SK-N-SH treated with all-trans-retinoic acid at 6 μM for 48 hours (cell line): ENCODE measurements at regions not wholly inside any gene's neighbourhood (a gene's known extent, or its start where the extent isn't known, plus 50 kb on each side); places are given as distances from the start of the nearest gene placed in this dataset.

Experiments used
- ISL1 ChIP-seq: fragments of 250-450 bp; sonication (Bioruptor Pico); IDR thresholded peaks from 2 replicates; pipeline ENCODE4 v2.1.2; 2022; ENCODE audit warnings: mild to moderate bottlenecking, moderate library complexity
- ZNF70 ChIP-seq: fragments of 450-650 bp; formaldehyde crosslinking; IDR thresholded peaks from 2 replicates; pipeline ENCODE4 v1.5.0; 2020; ENCODE audit warnings: mild to moderate bottlenecking, moderate library complexity
- TF ChIP-seq, protein P1 (sequence below): fragments of 250-450 bp; sonication (Bioruptor Pico); IDR thresholded peaks from 2 replicates; pipeline ENCODE4 v1.8.0; 2020; ENCODE audit warnings: mild to moderate bottlenecking, moderate library complexity, borderline replicate concordance
- TF ChIP-seq, protein P2 (sequence below): fragments of 250-450 bp; sonication (Bioruptor Pico); IDR thresholded peaks from 2 replicates; pipeline ENCODE4 v1.5.1; 2021; ENCODE audit warnings: mild to moderate bottlenecking, moderate library complexity

DNA sequence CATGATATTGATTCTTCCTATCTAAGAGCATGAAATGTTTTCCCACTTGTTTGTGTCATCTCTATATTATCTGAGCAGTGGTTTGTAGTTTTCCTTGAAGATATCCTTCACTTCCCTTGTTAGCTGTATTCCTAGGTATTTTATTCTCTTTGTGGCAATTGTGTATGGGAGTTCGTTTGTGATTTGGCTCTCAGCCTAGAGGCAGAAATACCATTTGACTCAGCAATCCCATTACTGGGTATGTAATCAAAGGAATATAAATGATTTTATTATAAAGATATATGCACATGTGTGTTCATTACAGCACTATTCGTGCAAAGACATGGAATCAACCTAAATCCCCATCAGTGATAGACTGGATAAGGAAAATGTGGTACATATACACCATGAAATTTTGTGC is 172.7 kb upstream of the IL15 start:
- TF ChIP-seq, protein P1, sequence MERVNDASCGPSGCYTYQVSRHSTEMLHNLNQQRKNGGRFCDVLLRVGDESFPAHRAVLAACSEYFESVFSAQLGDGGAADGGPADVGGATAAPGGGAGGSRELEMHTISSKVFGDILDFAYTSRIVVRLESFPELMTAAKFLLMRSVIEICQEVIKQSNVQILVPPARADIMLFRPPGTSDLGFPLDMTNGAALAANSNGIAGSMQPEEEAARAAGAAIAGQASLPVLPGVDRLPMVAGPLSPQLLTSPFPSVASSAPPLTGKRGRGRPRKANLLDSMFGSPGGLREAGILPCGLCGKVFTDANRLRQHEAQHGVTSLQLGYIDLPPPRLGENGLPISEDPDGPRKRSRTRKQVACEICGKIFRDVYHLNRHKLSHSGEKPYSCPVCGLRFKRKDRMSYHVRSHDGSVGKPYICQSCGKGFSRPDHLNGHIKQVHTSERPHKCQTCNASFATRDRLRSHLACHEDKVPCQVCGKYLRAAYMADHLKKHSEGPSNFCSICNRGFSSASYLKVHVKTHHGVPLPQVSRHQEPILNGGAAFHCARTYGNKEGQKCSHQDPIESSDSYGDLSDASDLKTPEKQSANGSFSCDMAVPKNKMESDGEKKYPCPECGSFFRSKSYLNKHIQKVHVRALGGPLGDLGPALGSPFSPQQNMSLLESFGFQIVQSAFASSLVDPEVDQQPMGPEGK: no peak
- TF ChIP-seq ZNF70 (CRISPR knock-in tag) (no peak), ISL1 (CRISPR knock-in tag) (no peak)
- TF ChIP-seq, protein P2, sequence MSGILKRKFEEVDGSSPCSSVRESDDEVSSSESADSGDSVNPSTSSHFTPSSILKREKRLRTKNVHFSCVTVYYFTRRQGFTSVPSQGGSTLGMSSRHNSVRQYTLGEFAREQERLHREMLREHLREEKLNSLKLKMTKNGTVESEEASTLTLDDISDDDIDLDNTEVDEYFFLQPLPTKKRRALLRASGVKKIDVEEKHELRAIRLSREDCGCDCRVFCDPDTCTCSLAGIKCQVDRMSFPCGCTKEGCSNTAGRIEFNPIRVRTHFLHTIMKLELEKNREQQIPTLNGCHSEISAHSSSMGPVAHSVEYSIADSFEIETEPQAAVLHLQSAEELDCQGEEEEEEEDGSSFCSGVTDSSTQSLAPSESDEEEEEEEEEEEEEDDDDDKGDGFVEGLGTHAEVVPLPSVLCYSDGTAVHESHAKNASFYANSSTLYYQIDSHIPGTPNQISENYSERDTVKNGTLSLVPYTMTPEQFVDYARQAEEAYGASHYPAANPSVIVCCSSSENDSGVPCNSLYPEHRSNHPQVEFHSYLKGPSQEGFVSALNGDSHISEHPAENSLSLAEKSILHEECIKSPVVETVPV (CRISPR knock-in tag): no peak
